Liver (tissue), 7 donors: ENCODE measurements at regions not wholly inside any gene's neighbourhood (a gene's known extent, or its start where the extent isn't known, plus 50 kb on each side); places are given as distances from the start of the nearest gene placed in this dataset.

Experiments used
- DNase-seq: peaks from one replicate; pipeline ENCODE4 v3.0.0-alpha.2; 2017; ENCODE audit warnings: low spot score
- H3K27ac ChIP-seq, 2 donors: one replicate each; pipeline ENCODE4 v1.7.0; 2013; ENCODE audit warnings: inconsistent platforms in 2 of 2, low read length in 2 of 2, control low read depth in 1 of 2, low read depth in 1 of 2, mild to moderate bottlenecking in 1 of 2
- H3K27me3 ChIP-seq, 4 donors: one replicate each; pipeline versions ENCODE4 v1.6.1 to v1.7.0; 2013; ENCODE audit warnings: low read length in 3 of 4, inconsistent platforms in 1 of 4, mild to moderate bottlenecking in 1 of 4, moderate library complexity in 1 of 4; ENCODE audit not compliant: control insufficient read depth in 4 of 4, insufficient read depth in 4 of 4
- H3K36me3 ChIP-seq, 4 donors: one replicate each; pipeline versions ENCODE4 v1.6.1 to v1.7.0; 2013; ENCODE audit warnings: low read length in 3 of 4, mild to moderate bottlenecking in 3 of 4, low read depth in 1 of 4, moderate library complexity in 1 of 4; ENCODE audit not compliant: control insufficient read depth in 4 of 4, insufficient read depth in 3 of 4
- H3K4me1 ChIP-seq, 4 donors: one replicate each; pipeline versions ENCODE4 v1.6.1 to v1.7.0; 2013; ENCODE audit warnings: low read length in 3 of 4, mild to moderate bottlenecking in 3 of 4, moderate library complexity in 1 of 4; ENCODE audit not compliant: control insufficient read depth in 4 of 4, insufficient read depth in 4 of 4
- H3K4me3 ChIP-seq, 3 donors: one replicate each; pipeline versions ENCODE4 v1.6.1 to v1.7.0; 2013; ENCODE audit warnings: low read length in 3 of 3, control low read depth in 1 of 3, low read depth in 1 of 3, mild to moderate bottlenecking in 1 of 3
- H3K9ac ChIP-seq, 2 donors: one replicate each; pipeline ENCODE4 v1.7.0; 2013; ENCODE audit warnings: low read length in 2 of 2, mild to moderate bottlenecking in 2 of 2, moderate library complexity in 2 of 2, control low read depth in 1 of 2, low read depth in 1 of 2
- H3K9me3 ChIP-seq, 4 donors: one replicate each; pipeline versions ENCODE4 v1.6.1 to v1.7.0; 2013; ENCODE audit warnings: low read length in 3 of 4; ENCODE audit not compliant: control insufficient read depth in 4 of 4
- EGR1 ChIP-seq, 2 donors: IDR thresholded peaks; 2 replicates each; pipeline ENCODE4 v1.6.1; 2016 to 2018; ENCODE audit warnings: antibody characterized with exemption in 2 of 2, low read depth in 2 of 2
- FOXA2 ChIP-seq: IDR thresholded peaks from 2 replicates; pipeline ENCODE4 v1.6.1; 2016; ENCODE audit warnings: antibody characterized with exemption
- GABPA ChIP-seq, 2 donors: IDR thresholded peaks in 1 of 2; conservative IDR thresholded peaks in 1 of 2; 2 replicates each; pipeline ENCODE4 v1.6.1; 2016; ENCODE audit warnings: antibody characterized with exemption in 2 of 2, mild to moderate bottlenecking in 1 of 2, moderate library complexity in 1 of 2
- HNF4A ChIP-seq, 2 donors: conservative IDR thresholded peaks; 2 replicates each; pipeline ENCODE4 v1.6.1; 2016; ENCODE audit warnings: antibody characterized with exemption in 2 of 2, mild to moderate bottlenecking in 2 of 2
- NR2F2 ChIP-seq: IDR thresholded peaks from 2 replicates; pipeline ENCODE4 v1.6.1; 2016; ENCODE audit warnings: antibody characterized with exemption
- RAD21 ChIP-seq, 2 donors: IDR thresholded peaks; 2 replicates each; pipeline ENCODE4 v1.6.1; 2016; ENCODE audit warnings: antibody characterized with exemption in 2 of 2, mild to moderate bottlenecking in 2 of 2
- RXRA ChIP-seq, 2 donors: IDR thresholded peaks; 2 replicates each; pipeline ENCODE4 v1.6.1; 2017 to 2018; ENCODE audit warnings: antibody characterized with exemption in 2 of 2, mild to moderate bottlenecking in 1 of 2
- TAF1 ChIP-seq: conservative IDR thresholded peaks from 2 replicates; pipeline ENCODE4 v1.6.1; 2016; ENCODE audit warnings: antibody characterized with exemption, mild to moderate bottlenecking
- YY1 ChIP-seq: IDR thresholded peaks from 2 replicates; pipeline ENCODE4 v1.6.1; 2016; ENCODE audit warnings: antibody characterized with exemption, mild to moderate bottlenecking
- WGBS: extraction: QIAGEN DNeasy Blood & Tissue Kit; methylation state at CpG from one replicate; pipeline ENCODE4 v1.1.7; 2013; 5-methylcytosine and 5-hydroxymethylcytosine counted together
- TF ChIP-seq, protein P1 (sequence below): IDR thresholded peaks from 2 replicates; pipeline ENCODE4 v1.6.1; 2016; ENCODE audit warnings: antibody characterized with exemption
- TF ChIP-seq, protein P2 (sequence below): IDR thresholded peaks from 2 replicates; pipeline ENCODE4 v1.6.1; 2016; ENCODE audit warnings: antibody characterized with exemption
- TF ChIP-seq, protein P3 (sequence below): IDR thresholded peaks from 2 replicates; pipeline ENCODE4 v1.6.1; 2016; ENCODE audit warnings: antibody characterized with exemption
- TF ChIP-seq, protein P4 (sequence below): IDR thresholded peaks from 2 replicates; pipeline ENCODE4 v1.6.1; 2016; ENCODE audit warnings: antibody characterized with exemption, mild to moderate bottlenecking
- donor health status: healthy.
- donor health status: healthy.
- donor health status: healthy.
- donor health status: healthy.

DNA sequence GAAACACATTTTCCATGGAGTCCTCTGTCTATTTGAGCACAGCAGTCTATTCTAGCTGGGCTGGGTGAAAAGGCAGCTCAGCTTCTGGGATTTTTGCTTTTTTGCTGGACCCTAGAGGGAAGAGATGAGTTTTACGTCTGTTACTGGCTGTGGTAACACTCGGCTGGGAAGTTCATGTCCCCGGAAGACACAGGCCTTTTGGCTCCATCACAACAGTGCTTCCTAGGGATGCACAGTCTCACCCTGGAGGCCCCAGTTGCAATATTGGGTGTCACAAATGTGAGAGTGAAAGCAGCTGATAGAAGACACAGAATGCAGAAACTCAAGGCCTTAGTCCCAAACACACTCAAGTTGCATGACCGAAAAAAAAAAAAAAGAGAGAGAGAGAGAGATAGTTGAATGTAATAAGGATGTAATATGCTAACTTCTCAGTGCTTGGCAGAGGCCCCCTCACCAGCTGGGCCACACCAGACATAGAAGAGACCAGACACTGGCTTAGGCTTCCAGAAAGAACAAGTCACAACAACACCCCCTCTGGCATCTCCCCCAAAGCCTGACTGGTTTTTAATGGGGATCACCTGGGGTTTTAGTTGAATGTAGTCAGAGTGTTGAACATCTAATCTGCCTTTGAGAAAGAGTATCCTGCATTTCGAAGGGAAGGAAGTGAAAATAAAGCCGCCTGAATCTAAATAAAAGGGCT lies 545.4 kb upstream of the FZD8 start:
- TF ChIP-seq EGR1 (IDR thresholded peaks at IDR 0.05; ENCODE audit: low read depth in 2 of 2) (no peak), YY1 (no peak), RXRA (IDR thresholded peaks at IDR 0.05) (peak; percentile 21 to 42), TAF1 (no peak), GABPA (IDR thresholded peaks at IDR 0.05 in 1 of 2, conservative IDR thresholded peaks at IDR 0.05 in 1 of 2) (no peak), FOXA2 (no peak), HNF4A (conservative IDR thresholded peaks at IDR 0.05) (no peak), RAD21 (IDR thresholded peaks at IDR 0.05) (peak in 1 of 2 donors; percentile 5), NR2F2 (peak; percentile 54)
- TF ChIP-seq, protein P1, sequence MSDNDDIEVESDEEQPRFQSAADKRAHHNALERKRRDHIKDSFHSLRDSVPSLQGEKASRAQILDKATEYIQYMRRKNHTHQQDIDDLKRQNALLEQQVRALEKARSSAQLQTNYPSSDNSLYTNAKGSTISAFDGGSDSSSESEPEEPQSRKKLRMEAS = no peak
- TF ChIP-seq, protein P2, sequence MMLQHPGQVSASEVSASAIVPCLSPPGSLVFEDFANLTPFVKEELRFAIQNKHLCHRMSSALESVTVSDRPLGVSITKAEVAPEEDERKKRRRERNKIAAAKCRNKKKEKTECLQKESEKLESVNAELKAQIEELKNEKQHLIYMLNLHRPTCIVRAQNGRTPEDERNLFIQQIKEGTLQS = no peak
- TF ChIP-seq, protein P3, sequence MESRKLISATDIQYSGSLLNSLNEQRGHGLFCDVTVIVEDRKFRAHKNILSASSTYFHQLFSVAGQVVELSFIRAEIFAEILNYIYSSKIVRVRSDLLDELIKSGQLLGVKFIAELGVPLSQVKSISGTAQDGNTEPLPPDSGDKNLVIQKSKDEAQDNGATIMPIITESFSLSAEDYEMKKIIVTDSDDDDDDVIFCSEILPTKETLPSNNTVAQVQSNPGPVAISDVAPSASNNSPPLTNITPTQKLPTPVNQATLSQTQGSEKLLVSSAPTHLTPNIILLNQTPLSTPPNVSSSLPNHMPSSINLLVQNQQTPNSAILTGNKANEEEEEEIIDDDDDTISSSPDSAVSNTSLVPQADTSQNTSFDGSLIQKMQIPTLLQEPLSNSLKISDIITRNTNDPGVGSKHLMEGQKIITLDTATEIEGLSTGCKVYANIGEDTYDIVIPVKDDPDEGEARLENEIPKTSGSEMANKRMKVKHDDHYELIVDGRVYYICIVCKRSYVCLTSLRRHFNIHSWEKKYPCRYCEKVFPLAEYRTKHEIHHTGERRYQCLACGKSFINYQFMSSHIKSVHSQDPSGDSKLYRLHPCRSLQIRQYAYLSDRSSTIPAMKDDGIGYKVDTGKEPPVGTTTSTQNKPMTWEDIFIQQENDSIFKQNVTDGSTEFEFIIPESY = no peak
- peak overlapping the region; percentile 6 to 31 for H3K27ac ChIP-seq
- no peaks in the 10 kb centered on the region for H3K36me3 ChIP-seq
- peaks cover 0 to 4% (median 1%) of the 10 kb centered on the region in 4 donors for H3K9me3 ChIP-seq
- no peak overlapping the region for H3K4me3 ChIP-seq
- no peaks in the 10 kb centered on the region for H3K4me1 ChIP-seq
- 84% methylated on average over 6 of the region's 6 CpGs for WGBS
- H3K27me3 ChIP-seq = peaks cover 0 to 4% (median 0%) of the 10 kb centered on the region in 4 donors
- no peak overlapping the region for H3K9ac ChIP-seq
- no peak for DNase-seq

DNA sequence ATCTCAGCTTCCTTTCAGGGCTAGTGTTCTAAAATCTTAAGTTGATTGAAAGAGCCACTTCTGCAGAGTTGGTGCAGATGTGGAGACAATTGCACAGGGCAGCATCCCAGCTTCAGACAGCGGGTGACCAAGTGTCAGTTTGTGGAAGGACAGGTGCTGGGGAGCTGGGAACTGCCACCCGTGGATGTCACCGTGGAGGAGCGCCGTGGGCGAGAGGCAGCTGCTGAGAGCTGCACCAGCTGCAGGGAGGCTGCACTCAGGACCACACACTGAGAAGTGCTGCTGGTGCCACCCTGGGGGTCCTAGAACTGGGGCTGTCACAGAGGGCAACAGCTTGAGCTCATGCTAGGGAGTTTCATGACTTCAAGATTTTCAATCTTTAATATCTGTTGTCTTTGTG lies 543.0 kb upstream of the FZD8 start:
- no peak overlapping the region for H3K4me3 ChIP-seq
- TF ChIP-seq, protein P2 = no peak
- TF ChIP-seq, protein P1 = no peak
- TF ChIP-seq, protein P4, sequence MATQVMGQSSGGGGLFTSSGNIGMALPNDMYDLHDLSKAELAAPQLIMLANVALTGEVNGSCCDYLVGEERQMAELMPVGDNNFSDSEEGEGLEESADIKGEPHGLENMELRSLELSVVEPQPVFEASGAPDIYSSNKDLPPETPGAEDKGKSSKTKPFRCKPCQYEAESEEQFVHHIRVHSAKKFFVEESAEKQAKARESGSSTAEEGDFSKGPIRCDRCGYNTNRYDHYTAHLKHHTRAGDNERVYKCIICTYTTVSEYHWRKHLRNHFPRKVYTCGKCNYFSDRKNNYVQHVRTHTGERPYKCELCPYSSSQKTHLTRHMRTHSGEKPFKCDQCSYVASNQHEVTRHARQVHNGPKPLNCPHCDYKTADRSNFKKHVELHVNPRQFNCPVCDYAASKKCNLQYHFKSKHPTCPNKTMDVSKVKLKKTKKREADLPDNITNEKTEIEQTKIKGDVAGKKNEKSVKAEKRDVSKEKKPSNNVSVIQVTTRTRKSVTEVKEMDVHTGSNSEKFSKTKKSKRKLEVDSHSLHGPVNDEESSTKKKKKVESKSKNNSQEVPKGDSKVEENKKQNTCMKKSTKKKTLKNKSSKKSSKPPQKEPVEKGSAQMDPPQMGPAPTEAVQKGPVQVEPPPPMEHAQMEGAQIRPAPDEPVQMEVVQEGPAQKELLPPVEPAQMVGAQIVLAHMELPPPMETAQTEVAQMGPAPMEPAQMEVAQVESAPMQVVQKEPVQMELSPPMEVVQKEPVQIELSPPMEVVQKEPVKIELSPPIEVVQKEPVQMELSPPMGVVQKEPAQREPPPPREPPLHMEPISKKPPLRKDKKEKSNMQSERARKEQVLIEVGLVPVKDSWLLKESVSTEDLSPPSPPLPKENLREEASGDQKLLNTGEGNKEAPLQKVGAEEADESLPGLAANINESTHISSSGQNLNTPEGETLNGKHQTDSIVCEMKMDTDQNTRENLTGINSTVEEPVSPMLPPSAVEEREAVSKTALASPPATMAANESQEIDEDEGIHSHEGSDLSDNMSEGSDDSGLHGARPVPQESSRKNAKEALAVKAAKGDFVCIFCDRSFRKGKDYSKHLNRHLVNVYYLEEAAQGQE = no peak
- TF ChIP-seq RXRA (IDR thresholded peaks at IDR 0.05) (no peak), RAD21 (IDR thresholded peaks at IDR 0.05) (no peak)
- no peak overlapping the region for H3K9ac ChIP-seq
- no peaks in the 10 kb centered on the region for H3K36me3 ChIP-seq
- no peak overlapping the region for H3K27ac ChIP-seq
- 79% methylated on average over 6 of the region's 6 CpGs for WGBS
- peaks cover 0 to 4% (median 0%) of the 10 kb centered on the region in 4 donors for H3K27me3 ChIP-seq
- H3K9me3 ChIP-seq = peaks cover 0 to 2% (median 0%) of the 10 kb centered on the region in 4 donors
- no peak for DNase-seq
- H3K4me1 ChIP-seq = no peaks in the 10 kb centered on the region
